ENCODE measurements at regions not wholly inside any gene's neighbourhood (a gene's known extent, or its start where the extent isn't known, plus 50 kb on each side); places are given as distances from the start of the nearest gene placed in this dataset.

- TF ChIP-seq EZH2 (IDR thresholded peaks at IDR 0.05; ENCODE audit: insufficient read depth, poor library complexity, severe bottlenecking) (no peak), EZH2phosphoT487 (IDR thresholded peaks at IDR 0.05; ENCODE audit: insufficient read depth, low read depth) (no peak)
Observed at GRCh38 chr14:22494486-22495135, 94.4 kb downstream of the DAD1 start.

Measured in GM23248 (cell line).